Ascending aorta (tissue), 2 donors: ENCODE measurements at regions not wholly inside any gene's neighbourhood (a gene's known extent, or its start where the extent isn't known, plus 50 kb on each side); places are given as distances from the start of the nearest gene placed in this dataset.
A peak's percentile ranks its signal among the peaks of the same experiment; 100 is the strongest.

Experiments used
- DNase-seq, 2 donors: peaks; one replicate each; pipeline ENCODE4 v3.0.0-alpha.2; 2019; ENCODE audit warnings: low spot score in 2 of 2
- H3K27ac ChIP-seq, 2 donors: fragments of 200-600 bp; sonication (generic); one replicate each; pipeline ENCODE4 v1.5.1; 2016 to 2017; ENCODE audit warnings: mild to moderate bottlenecking in 1 of 2
- H3K27me3 ChIP-seq: fragments of 200-600 bp; sonication (generic); one replicate; pipeline ENCODE4 v1.5.1; 2017
- H3K36me3 ChIP-seq, 2 donors: fragments of 200-600 bp; sonication (generic); one replicate each; pipeline ENCODE4 v1.5.1; 2016
- H3K4me1 ChIP-seq, 2 donors: fragments of 200-600 bp; sonication (generic); one replicate each; pipeline ENCODE4 v1.5.1; 2016 to 2017; ENCODE audit warnings: mild to moderate bottlenecking in 1 of 2
- H3K4me3 ChIP-seq, 2 donors: fragments of 200-600 bp; sonication (generic); one replicate each; pipeline ENCODE4 v1.5.1; 2016 to 2017; ENCODE audit warnings: mild to moderate bottlenecking in 1 of 2
- H3K9me3 ChIP-seq, 2 donors: fragments of 200-600 bp; sonication (generic); one replicate each; pipeline ENCODE4 v1.5.1; 2016
- intact Hi-C: fragments of 100-400 bp; cut with DNase I; formaldehyde crosslinking; loops from one replicate; pipeline ENCODE4 v1.15.1; 2023
- TF ChIP-seq, protein P1 (sequence below), 3 experiments: fragments of 200-600 bp in 2 of 3; fragments of 450-650 bp in 1 of 3; sonication (generic) in 2 of 3; IDR thresholded peaks; one replicate each; pipeline ENCODE4 v1.5.1; 2016 to 2019; ENCODE audit warnings: antibody characterized with exemption in 3 of 3, mild to moderate bottlenecking in 1 of 3, moderate library complexity in 1 of 3

DNA sequence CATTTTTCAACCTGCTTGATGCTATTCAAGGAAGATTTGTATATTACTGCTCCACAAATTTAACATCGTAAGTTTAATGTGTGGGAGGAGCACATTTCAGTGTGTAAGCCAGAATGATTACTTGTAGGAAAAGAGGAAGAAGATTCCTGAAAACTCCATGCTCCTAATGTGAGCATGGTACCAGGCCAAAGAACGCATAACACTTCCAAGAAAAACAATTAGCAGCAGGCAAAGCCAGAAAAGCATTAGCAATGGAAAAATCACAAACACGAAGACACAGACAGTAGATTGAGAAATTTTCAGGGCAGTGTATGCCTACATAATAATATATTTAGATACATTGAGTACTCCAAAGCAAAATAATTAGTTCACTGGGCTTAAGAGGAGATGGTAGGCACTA is 96.6 kb upstream of the CBLB start:
- H3K36me3 ChIP-seq: no peaks in the 10 kb centered on the region
- no peaks in the 10 kb centered on the region for H3K9me3 ChIP-seq
- H3K4me1 ChIP-seq: peaks cover 0 to 19% of the 10 kb centered on the region in 2 donors
- intact Hi-C loops: loop anchor here (5.0 kb wide), 1 partner anchor 58 kb away; no protein-coding TSS in a partner anchor
- no peak for DNase-seq
- H3K27me3 ChIP-seq: no peaks in the 10 kb centered on the region
- no peak overlapping the region for H3K4me3 ChIP-seq
- H3K27ac ChIP-seq: peak overlapping the region in 1 of 2 donors; percentile 68
- TF ChIP-seq, protein P1, sequence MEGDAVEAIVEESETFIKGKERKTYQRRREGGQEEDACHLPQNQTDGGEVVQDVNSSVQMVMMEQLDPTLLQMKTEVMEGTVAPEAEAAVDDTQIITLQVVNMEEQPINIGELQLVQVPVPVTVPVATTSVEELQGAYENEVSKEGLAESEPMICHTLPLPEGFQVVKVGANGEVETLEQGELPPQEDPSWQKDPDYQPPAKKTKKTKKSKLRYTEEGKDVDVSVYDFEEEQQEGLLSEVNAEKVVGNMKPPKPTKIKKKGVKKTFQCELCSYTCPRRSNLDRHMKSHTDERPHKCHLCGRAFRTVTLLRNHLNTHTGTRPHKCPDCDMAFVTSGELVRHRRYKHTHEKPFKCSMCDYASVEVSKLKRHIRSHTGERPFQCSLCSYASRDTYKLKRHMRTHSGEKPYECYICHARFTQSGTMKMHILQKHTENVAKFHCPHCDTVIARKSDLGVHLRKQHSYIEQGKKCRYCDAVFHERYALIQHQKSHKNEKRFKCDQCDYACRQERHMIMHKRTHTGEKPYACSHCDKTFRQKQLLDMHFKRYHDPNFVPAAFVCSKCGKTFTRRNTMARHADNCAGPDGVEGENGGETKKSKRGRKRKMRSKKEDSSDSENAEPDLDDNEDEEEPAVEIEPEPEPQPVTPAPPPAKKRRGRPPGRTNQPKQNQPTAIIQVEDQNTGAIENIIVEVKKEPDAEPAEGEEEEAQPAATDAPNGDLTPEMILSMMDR (IDR thresholded peaks at IDR 0.05): no peak

- H3K4me3 ChIP-seq: no peak overlapping the region
- no peak overlapping the region for H3K27ac ChIP-seq
- intact Hi-C loops: loop anchor here (5.0 kb wide), 1 partner anchor 60 kb away; no protein-coding TSS in a partner anchor
- H3K27me3 ChIP-seq: no peaks in the 10 kb centered on the region
- H3K4me1 ChIP-seq: peaks cover 0 to 19% of the 10 kb centered on the region in 2 donors
- H3K36me3 ChIP-seq: no peaks in the 10 kb centered on the region
- H3K9me3 ChIP-seq: peaks cover 0 to 7% of the 10 kb centered on the region in 2 donors
- TF ChIP-seq, protein P1 (IDR thresholded peaks at IDR 0.05): no peak
- DNase-seq: no peak
These were observed 98.3 kb upstream of the CBLB start for GRCh38 chr3:105967117-105967516.

DNA sequence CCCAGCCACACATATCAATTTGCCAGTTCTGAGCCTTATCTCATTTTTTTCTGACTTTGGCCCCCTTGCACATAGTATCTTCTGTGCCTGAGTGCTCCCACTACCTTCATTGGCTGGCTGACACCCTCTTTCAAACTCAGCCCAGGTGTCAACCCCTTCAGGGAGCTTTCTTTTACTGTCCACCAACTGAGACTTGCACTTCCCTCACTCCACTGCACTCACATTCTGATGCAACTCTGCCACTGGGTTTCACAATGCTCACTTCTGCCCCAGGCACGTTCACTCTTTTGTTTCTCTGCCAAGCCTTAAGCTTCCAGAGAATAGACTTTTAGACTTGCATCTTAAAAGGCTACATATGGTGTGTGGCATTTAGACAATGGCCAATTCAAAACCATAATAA is 101.5 kb upstream of the CBLB start:
- intact Hi-C loops: no loop called here

GRCh38 chr3:105972069-105972468 is 103.3 kb upstream of the CBLB start:
- Histone ChIP-seq H3K4me3 (no peak overlapping the region), H3K27ac (no peak overlapping the region), H3K4me1 (peaks cover 0 to 3% of the 10 kb centered on the region in 2 donors), H3K27me3 (no peaks in the 10 kb centered on the region), H3K36me3 (no peaks in the 10 kb centered on the region), H3K9me3 (peaks cover 0 to 12% of the 10 kb centered on the region in 2 donors)
- intact Hi-C loops: no loop called here
- TF ChIP-seq, protein P1 (IDR thresholded peaks at IDR 0.05): no peak
- DNase-seq: no peak

More for the DNA sequence above, 101.5 kb upstream of the CBLB start:
- H3K27me3 ChIP-seq: no peaks in the 10 kb centered on the region
- H3K4me1 ChIP-seq: peaks cover 0 to 19% of the 10 kb centered on the region in 2 donors
- H3K36me3 ChIP-seq: no peaks in the 10 kb centered on the region
- peaks cover 0 to 12% of the 10 kb centered on the region in 2 donors for H3K9me3 ChIP-seq
- DNase-seq: no peak
- H3K27ac ChIP-seq: no peak overlapping the region
- TF ChIP-seq, protein P1 (IDR thresholded peaks at IDR 0.05): no peak
- H3K4me3 ChIP-seq: no peak overlapping the region

GRCh38 chr3:105974381-105974780 is 105.6 kb upstream of the CBLB start:
- Histone ChIP-seq H3K36me3 (no peaks in the 10 kb centered on the region), H3K9me3 (peaks cover 0 to 12% of the 10 kb centered on the region in 2 donors), H3K4me1 (no peaks in the 10 kb centered on the region), H3K27ac (no peak overlapping the region), H3K27me3 (no peaks in the 10 kb centered on the region), H3K4me3 (no peak overlapping the region)
- no peak for DNase-seq
- TF ChIP-seq, protein P1 (IDR thresholded peaks at IDR 0.05): no peak
- intact Hi-C loops: no loop called here

- H3K27me3 ChIP-seq: no peaks in the 10 kb centered on the region
- no peak overlapping the region for H3K4me3 ChIP-seq
- H3K9me3 ChIP-seq: peaks cover 0 to 12% of the 10 kb centered on the region in 2 donors
- no peaks in the 10 kb centered on the region for H3K4me1 ChIP-seq
- no peak for DNase-seq
- intact Hi-C loops: no loop called here
- H3K27ac ChIP-seq: no peak overlapping the region
- TF ChIP-seq, protein P1 (IDR thresholded peaks at IDR 0.05): no peak
- H3K36me3 ChIP-seq: no peaks in the 10 kb centered on the region
These were observed 107.4 kb upstream of the CBLB start for GRCh38 chr3:105976196-105976595.
